Mammary epithelial cell (primary cell): ENCODE measurements at regions not wholly inside any gene's neighbourhood (a gene's known extent, or its start where the extent isn't known, plus 50 kb on each side); places are given as distances from the start of the nearest gene placed in this dataset.

ENCODE experiments used
- CTCF ChIP-seq, 2 donors: IDR thresholded peaks in 1 of 2; conservative IDR thresholded peaks in 1 of 2; 2 replicates each; pipeline ENCODE4 v1.5.1; 2011 to 2012; ENCODE audit warnings: inconsistent platforms in 2 of 2, low read length in 2 of 2, mild to moderate bottlenecking in 2 of 2, control low read depth in 1 of 2, low read depth in 1 of 2; ENCODE audit not compliant: insufficient read depth in 1 of 2; ENCODE audit errors: extremely low read depth in 1 of 2
- EZH2 ChIP-seq: IDR thresholded peaks from 2 replicates; pipeline ENCODE4 v1.6.1; 2012; ENCODE audit warnings: low read length, inconsistent platforms, borderline replicate concordance

- TF ChIP-seq CTCF (conservative IDR thresholded peaks at IDR 0.05 in 1 of 2, IDR thresholded peaks at IDR 0.05 in 1 of 2; ENCODE audit: extremely low read depth in 1 of 2, insufficient read depth in 1 of 2, low read depth in 1 of 2, low read length in 2 of 2) (no peak), EZH2 (no peak)
These were observed 468.7 kb upstream of the B3GALT2 start for GRCh38 chr1:193654951-193655735.
